ENCODE measurements at regions not wholly inside any gene's neighbourhood (a gene's known extent, or its start where the extent isn't known, plus 50 kb on each side); places are given as distances from the start of the nearest gene placed in this dataset.

- no peak for TF ChIP-seq SREBF1 (IDR thresholded peaks at IDR 0.05; ENCODE audit: low read length)
- no peak for TF ChIP-seq NFXL1 (IDR thresholded peaks at IDR 0.05; ENCODE audit: borderline replicate concordance)
- TF ChIP-seq EED (IDR thresholded peaks at IDR 0.05; ENCODE audit: low read depth): no peak
- no peak for TF ChIP-seq HDAC2 (IDR thresholded peaks at IDR 0.05)
- TF ChIP-seq LARP7 (IDR thresholded peaks at IDR 0.05): no peak
- TF ChIP-seq ZNF622 (IDR thresholded peaks at IDR 0.05): no peak
- no peak for TF ChIP-seq ZZZ3 (IDR thresholded peaks at IDR 0.05; ENCODE audit: control insufficient read depth, insufficient read length, low read depth)
- no peak for TF ChIP-seq PAX8 (IDR thresholded peaks at IDR 0.05)
- TF ChIP-seq CHD4 (IDR thresholded peaks at IDR 0.05): no peak
- 0 out of 2 replicates have a peak, but pooled peaks have one; percentile 7 for TF ChIP-seq TCF12 (IDR thresholded peaks at IDR 0.05; ENCODE audit: low read depth, low read length)
- TF ChIP-seq BRCA1 (IDR thresholded peaks at IDR 0.05; ENCODE audit: low read depth, low read length): no peak
- no peak for TF ChIP-seq NR2F1 (conservative IDR thresholded peaks at IDR 0.05)
- no peak for TF ChIP-seq ZNF592 (IDR thresholded peaks at IDR 0.05)
- 0 out of 2 replicates have a peak, but pooled peaks have one; percentile 20 for TF ChIP-seq ATF2 (IDR thresholded peaks at IDR 0.05; ENCODE audit: low read length)
These were observed 228.0 kb upstream of the MEX3C start (continued) for GRCh38 chr18:51425475-51425874.

All from GM12878 (cell line).